Stimulated activated CD4-positive, alpha-beta T cell treated with anti-CD3 and anti-CD28 coated beads, Interleukin-4, amount 100 ng/mL, for 48 hours (primary cell): ENCODE measurements at regions not wholly inside any gene's neighbourhood (a gene's known extent, or its start where the extent isn't known, plus 50 kb on each side); places are given as distances from the start of the nearest gene placed in this dataset.
"Not testable (repeated sequence)": the region's sequence is repeated elsewhere in the genome, so short reads cannot be mapped to it uniquely, and the experiment has no call there.

Experiments used
- DNase-seq, 2 donors: peaks; one replicate each; pipeline ENCODE4 v3.0.0-alpha.2; 2020; ENCODE audit warnings: low read depth in 2 of 2

DNA sequence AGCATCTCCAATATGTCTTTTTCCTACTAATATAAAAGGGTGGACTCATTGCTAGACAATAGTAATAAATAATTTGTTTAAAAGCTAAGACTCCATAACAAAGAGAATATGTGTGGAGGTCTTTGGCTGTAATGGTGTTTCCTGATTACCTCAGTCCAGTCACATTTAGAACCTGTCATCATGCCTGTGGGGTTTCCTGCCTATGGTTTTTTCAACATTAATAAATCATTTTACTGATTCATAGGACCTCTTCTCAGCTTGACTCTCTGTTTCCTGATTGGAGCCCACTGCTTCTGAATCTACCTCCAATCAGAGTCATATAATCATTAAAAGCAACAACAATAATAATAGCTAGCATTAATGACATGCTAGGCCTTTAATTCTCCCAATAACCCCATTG lies 52.4 kb upstream of the GNAI1 start:
- no peak for DNase-seq

DNA sequence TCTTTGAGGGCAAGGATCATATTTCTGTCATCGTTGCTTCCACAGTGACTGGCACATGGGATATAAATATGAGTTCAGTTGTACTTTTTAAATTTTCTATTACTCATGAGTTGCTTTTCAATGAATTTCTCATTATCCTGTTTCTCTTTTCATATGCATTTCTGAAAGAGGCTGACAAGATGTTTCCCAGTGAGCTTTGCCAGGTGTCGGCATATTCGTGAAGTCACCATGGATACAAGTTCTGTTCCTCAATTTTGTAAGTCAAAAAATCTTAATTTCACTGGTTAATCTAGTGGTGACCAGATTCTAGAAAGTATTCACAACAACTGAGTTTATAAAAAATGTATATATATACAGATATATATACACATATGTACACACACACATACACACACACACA lies 55.7 kb upstream of the GNAI1 start:
- DNase-seq: no peak

DNA sequence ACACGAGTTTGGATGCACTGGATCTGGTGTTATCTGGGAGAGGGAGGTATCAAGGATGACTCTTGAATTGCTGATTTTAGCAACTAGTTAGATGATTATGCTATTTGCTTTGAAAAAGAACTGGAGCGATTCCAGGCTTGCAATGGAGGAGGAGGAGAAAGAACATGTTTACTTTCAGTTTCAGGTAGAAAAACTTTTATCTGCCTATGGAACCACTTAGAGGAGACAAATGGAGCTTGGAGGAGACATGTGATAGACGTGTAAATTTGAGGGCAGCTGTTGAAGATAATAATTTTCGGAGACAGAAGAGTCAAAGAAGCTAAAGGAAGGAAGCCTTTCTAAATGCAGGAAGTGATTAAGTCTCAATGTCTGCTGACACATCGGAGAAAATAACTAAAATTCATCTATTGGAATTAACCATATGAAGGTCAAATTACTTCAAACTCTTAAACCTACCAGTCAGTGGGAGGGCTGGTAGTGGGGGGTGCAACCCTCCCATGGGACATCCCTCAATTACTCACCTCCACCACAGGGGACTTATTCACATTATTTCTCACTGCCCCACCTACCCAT lies 56.4 kb upstream of the GNAI1 start:
- no peak for DNase-seq

DNA sequence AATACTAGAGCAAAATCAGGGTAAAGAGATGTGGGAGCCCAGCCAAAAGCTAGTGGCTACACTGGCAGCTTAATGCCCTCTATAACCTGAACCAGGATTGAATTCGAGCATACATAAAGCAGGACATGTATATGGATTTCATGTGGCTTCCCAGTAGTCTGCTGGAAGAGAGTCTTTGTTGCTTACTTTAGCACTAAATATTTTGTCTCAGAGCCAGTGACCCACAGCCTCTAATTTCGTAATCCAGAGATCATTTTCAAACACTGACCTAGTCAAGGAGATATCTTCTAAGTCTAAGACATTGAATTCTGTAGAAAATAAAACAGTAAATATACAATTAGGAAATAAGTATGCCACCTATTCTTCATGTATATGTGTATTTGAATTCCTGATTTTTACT lies 64.2 kb upstream of the GNAI1 start:
- no peak for DNase-seq

DNA sequence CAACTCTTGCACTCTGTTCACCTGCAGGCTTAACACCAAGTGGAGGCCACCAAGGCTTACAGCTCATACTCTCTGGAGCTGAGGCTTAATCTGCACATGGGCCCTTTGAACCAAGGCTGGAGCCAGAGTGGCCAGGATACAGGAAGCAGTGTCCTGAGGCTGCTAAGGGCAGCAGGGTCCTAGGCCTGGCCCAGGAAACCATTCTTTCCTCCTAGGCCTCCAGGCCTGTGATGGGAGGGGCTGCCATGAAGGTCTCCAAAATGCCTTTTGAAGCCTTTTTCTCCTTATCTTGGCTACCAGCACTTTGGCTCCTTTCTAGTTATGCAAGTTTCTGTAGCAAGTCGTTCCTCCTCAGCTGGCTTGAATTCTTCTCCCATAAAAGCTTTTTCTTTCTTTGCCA lies 68.0 kb upstream of the GNAI1 start:
- no peak for DNase-seq

DNA sequence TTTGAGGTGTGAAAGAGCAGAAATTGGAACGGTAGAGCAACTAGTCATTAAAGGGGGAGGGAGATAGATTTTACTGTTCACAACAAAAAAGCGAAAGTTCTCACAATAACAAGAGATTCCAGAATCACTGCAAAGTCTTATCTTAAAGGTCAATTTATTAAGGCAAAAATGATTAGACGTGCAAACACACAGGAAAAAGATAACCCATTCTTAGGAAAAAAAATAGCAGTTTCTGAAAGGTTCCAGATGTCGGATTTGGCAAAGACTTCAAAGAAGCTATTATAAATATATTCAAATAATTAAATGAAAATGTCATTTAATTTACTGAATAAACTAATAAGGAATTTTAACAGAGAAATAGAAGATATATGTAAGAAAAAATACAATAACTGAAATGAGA lies 70.8 kb upstream of the GNAI1 start:
- DNase-seq: no peak

DNA sequence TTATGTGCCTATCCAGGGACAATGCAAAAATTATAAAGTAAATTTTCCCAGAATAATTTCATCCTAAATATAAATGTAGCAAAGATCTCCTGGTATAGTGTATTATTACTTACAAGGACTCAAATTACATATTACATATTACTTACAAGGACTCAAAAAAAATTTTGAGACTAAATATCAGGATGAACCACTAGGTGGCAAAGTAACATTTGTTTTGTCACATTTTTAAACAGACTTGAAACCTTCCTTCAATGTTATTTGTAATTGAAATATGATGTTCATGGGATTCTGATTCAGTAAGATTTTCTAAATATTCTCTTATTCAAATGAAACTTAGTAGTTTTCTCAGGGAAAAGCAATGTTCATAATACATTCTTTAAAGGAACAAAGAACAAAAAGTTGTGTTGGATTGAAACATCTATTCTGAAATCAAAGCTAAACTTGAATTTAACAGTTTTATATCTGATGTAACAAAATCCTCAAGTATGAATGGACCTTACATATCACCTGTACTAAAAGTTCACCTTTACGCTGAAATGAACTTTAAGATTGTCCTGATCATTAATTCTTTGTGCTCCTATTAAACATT lies 74.3 kb upstream of the GNAI1 start:
- no peak for DNase-seq

DNA sequence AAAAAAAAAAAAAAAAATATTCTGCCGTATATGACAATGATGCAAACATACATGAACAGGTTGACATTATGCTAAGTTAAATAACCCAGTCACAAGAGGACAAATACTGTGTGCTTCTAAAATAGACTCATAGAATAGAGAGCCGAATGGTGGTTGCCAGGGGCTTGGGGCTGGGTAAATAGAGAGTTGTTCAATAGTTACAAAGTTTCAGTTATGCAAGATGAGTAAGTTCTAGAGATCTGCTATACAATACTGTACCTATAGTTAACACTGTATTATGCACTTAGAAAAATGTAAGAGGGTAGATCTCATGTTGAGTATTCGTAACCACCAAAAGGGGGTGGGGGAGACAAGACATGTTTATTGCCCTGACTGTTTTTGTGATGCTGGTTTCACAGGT lies 77.1 kb upstream of the GNAI1 start:
- no peak for DNase-seq

DNA sequence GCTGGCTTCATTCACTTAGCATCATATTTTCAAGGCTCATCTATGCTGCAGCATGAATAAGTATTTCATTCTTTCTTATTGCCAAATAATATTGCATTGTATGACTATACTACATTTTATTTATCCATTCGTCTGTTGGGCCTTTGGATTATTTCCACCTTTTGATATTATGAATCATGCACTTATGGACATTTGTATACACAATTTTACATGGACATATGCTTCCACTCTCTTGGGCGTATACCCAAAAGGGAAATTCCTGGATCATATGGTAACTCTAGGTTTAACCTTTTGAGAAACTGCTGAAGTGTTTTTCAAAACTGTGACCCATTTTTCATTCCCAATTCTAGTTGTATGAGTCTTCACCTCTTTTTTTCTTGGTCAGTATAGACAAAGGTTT lies 80.3 kb upstream of the GNAI1 start:
- DNase-seq: no peak

DNA sequence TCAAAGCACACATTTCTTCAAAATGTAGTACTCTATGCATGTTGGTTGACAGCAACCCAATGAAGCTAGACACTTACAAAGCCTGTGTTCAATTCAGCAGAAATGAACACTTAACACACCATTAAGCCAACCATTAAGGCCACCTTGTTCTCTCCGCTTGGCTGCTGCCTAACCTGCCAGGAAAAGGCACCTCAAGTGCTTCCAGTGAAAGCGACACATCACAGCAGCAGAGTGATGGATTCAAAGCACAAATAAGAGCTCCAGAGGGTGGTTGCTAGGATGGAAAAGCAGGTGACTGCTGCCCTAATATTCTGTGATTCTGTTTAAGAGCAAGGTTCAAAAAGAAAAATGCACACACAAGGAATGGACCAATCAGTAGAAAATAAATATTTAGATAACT lies 81.5 kb upstream of the GNAI1 start:
- DNase-seq: no peak

DNA sequence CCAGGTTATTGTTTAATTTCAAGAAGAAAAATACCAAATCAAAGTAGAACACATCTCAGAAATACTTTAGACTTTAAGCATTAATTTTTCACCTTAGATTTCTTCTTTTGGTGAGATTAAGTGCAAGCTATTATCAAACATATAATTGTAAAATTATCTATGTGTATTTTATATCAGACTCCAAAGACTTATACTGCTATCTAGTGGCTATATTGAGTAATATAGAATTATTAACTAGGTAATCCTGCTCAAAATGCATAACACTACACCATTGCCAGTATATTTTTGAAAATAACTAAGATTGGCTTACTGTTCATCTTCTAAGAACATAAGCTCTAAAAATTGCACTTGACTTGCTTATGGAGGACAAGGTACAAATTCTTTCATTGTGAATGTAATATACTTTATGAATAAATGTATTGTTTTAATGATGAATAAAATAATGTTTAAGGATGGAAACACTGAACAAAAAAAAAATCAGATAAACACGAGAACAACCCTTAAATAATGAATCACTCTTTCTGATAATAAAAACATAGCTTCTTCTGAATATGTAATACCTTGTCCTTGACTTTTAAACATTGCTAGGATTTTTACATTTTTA lies 86.7 kb upstream of the GNAI1 start:
- DNase-seq: no peak

DNA sequence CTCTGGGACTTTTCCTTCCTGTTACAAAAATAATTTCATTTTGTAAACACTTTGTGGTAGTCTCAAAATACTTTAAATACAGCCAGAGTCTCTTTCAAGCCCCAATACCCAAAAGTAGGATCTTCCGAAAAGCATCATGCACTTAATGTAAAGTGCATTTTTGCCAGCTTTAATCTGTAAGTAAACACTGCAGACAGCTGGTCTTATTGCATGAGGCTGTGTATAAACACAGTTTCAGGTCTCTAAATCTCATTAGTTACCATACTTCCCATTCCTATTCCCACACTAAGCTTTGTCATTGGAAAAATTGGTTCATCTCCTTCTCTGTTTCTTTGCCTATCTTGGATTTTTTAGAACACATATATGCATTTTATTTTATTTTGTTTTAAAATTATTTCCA lies 87.6 kb upstream of the GNAI1 start:
- no peak for DNase-seq

DNA sequence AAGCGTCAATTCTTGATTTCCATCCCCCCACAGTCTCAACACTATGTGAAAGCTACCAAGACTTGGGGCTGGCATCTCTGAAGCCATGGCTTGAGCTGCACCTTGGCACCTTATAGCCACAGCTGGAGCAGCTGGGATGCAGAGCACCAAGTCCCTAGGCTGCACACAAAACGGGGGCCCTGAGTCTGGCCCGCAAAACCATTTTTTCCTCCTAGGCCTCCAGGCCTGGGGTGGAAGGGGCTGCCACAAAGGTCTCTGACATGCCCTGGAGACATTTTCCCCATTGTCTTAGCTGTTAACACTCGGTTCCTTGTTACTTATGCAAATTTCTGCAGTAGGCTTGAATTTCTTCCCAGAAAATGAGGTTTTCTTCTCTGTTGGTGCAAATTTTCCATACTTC lies 89.8 kb upstream of the GNAI1 start:
- no peak for DNase-seq

DNA sequence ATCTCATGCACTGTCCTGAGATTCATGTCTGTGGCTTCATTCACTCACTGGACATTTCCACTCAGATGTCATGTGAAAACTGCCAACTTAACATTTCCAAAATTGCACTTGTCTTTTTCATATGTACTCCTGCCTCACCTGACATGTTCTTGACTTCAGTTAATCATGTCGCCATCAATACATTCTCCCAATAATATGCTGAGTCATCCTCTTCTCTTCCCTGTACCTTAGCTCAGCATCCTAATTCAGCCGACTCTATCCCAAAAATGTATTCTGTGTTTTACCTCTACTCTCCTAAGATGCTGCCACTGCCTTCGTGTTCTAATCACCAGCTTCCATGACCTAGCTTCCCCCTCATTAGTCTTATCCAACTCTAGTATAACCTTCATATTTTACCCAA lies 93.9 kb upstream of the GNAI1 start:
- no peak for DNase-seq

DNA sequence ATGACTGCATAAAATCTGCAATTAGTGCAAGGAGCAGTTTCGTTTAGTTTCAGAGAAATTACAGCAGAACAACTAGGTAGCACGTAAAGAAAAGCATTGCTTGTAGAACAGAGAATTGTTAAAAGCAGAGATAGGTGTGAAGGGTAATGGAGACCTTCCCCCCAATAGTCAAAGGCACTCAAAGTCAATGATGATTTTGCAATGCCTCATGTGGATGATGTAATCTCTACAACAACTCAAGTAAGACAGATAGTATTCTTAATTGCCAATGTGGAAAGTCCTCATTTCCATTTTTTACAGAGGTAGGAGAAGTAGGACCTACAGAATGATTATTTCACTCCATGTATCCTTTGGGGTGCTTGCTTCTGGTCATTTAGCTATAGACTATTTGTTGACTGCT lies 94.3 kb upstream of the GNAI1 start:
- DNase-seq: no peak

DNA sequence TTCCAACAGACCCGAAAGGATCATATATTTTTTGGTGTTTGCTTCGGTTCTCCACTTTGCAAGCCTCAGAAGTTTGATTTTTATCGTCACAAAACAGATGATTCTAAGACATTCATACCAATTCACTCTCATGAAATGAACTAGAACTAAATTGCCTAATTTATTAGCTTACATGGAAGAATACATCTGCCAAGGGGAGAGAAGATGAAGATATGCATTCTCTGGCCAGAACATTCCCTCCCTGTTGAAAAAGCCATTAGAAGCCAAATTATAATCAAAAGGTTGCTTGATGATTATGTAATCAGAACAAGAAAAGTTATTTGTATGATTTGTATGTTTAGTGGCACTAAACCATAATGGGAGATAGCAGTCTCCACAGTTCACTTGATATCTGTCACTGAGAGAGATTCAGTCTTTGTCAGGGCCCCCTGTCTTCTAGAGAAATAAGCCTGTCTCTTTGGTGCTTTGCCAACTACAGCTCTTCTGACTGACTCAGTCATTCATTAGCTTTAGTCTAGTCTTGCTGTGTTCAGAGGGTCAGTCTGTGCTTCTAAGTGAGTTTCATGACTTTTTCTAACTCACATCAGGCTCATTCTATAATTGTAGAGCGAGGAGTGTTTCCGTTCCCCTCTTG lies 95.3 kb upstream of the GNAI1 start:
- DNase-seq: no peak

DNA sequence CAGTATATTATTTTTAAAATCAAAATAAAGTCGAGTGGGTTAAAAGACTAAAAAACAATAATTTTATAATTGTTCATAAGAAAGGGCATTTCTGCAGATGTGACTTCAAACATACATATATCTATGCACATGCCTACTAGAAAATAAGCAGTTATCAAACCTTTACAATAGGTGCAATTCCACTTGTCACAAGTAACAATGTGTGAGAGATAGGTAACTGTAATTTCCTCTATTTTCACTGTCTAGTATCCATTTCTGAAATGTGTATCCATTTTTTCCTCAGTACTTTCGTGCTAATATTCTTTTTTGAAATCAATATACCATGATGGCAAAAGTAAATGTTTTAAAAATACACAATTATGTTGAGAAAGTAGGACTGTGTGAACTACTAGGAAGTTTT lies 96.9 kb upstream of the GNAI1 start:
- DNase-seq: no peak

DNA sequence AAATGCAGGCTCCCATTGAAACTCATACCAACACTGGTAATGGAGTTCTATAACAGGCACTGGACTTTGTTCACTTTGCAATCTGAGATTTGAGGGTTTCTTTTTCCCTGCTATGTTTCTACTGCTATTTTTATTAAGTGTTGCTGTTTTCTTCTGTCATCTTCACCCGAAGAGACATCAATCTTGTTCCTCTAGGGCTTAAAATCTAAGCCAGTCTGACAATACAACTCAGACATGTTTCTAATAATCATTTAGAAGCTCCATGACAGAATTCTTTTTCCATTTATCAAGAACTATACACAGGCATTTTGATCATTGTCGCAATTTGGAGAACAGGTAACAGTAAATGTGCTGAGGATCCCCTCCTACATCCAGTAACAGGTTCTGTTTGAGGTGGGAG lies 98.5 kb upstream of the GNAI1 start:
- no peak for DNase-seq

DNA sequence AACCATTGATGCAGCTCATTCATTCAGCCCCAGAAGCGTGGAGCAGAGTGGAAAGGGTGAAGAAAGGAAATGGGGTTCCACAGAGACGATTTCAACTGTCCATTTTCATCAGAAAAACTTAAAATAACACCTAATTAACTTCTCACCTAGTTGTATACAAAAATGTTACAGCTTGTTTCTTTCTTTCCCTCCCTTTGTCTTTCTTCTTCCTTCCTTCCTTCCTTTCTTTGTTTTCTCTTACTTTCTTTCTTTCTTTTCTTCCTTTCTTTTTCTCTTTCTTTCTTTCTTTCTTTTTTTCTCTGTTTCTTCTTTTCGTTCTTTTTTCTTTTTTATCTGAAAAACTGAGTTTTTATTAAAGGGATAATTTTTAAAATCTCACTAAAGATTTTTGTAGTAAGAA lies 105.9 kb upstream of the GNAI1 start:
- DNase-seq: no peak

DNA sequence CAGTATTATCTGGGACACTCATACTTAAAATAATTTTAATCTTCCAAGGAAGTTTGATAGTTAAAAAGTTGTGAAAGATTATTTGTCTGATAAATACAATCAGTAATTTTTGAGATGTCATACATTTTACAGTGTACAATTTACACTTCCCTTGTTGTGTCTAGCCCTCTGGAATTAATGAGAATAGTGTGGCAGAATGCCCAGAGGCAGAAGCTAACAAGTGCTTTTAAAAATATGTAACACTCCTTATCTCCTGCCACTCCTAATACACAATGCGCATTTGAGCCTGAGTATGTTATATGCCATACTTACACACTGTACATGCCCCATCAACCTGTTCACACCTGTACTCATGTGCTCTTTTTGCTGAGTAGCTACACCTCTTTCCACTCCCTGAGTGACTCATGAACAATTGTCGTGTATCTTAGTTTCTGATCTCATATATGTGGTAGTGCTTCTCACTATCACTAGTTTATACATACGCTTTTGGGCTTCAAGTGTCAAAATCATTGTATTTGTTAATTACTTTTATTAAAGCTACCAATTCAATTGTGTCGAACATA lies 106.9 kb upstream of the GNAI1 start:
- no peak for DNase-seq

DNA sequence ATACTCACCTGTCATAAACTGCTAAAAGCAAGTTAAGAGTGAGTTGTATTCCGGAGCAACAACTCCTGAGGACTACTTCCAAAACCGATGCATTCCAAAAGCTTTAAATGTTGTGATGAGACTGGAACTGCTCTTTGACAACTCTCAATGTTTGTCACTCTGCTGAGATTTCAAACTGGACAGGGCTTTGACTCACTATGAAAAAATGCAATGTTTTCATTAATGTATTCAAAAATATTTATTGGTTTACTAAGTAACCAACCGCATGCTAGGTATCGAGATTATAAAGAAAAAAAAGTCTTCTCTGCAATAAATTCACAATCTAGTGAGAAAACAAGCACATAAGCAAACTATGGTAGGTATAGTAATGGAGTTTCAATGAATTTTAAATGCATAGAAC lies 107.9 kb upstream of the GNAI1 start:
- DNase-seq: no peak

DNA sequence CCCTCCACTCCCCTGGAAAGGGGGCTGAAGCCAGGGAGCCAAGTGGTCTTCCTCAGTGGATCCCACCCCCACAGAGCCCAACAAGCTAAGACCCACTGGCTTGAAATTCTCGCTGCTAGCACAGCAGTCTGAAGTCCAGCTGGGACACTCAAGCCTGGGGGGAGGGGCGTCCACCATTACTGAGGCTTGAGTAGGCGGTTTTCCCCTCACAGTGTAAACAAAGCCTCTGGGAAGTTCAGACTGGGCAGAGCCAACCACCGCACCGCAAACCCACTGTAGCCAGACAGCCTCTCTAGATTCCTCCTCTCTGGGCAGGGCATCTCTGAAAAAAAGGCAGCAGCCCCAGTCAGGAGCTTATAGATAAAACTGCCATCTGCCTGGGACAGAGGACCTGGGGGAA lies 114.4 kb upstream of the GNAI1 start:
- DNase-seq: not testable (repeated sequence)

DNA sequence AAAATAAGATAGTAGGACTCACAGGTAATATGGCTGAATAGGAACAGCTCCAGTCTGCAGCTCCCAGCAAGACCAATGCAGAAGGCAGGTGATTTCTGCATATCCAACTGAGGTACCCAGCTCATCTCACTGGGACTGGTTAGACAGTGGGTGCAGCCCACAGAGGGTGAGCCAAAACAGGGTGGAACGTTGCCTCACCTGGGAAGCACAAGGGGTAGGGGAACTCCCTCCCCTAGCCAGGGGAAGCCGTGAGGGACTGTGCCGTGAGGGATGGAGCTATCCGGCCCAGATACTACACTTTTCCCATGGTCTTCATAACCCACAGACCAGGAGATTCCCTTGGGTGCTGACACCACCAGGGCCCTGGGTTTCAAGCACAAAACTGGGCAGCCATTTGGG lies 114.8 kb upstream of the GNAI1 start:
- DNase-seq: not testable (repeated sequence)
